HG03354 (cell line): ENCODE measurements at regions not wholly inside any gene's neighbourhood (a gene's known extent, or its start where the extent isn't known, plus 50 kb on each side); places are given as distances from the start of the nearest gene placed in this dataset.
"Not testable (repeated sequence)": the region's sequence is repeated elsewhere in the genome, so short reads cannot be mapped to it uniquely, and the experiment has no call there.

Experiments used
- ATAC-seq: cut with Tn5 transposase; IDR thresholded peaks from one replicate; pipeline ENCODE4 v1.9.1; 2021; ENCODE audit warnings: mild to moderate bottlenecking; ENCODE audit not compliant: unreplicated experiment, poor library complexity, severe bottlenecking

DNA sequence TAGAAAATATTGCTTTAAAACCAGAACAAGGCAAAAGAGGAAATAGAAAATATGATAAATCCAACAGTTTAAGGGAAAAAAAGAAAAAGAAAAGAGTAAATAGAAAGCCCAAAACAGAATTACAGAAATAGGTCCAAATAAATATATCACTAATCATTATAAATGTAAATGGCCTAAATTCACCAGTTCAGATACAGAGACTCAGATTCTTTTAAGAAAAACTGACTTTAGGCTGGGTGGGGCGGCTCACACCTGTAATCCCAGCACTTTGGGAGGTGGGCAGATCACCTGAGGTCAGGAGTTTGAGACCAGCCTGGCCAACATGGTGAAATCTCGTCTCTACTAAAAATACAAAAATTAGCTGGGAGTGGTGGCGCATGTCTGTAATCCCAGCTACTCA lies 79.7 kb upstream of the RASGRP1 start:
- not testable (repeated sequence) for ATAC-seq

DNA sequence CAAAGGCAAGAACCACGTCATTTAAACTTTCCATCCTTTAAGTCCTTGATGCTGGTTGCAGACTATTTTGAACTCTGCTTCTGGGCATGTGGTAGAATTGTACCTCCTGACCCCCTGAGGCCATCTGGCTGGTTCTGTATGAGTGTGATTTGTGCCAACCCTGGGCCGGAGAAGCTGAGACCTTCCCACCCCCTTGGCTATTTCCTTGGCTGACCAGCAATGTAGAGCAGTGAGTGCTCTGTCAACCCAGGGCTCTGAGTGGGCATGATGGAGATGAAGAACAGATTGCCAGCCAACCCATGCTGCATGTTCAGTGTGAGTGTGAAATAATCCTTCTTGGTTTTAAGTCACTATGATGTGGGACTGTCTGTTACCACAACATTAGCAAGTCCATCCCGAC lies 82.1 kb upstream of the RASGRP1 start:
- no peak for ATAC-seq

DNA sequence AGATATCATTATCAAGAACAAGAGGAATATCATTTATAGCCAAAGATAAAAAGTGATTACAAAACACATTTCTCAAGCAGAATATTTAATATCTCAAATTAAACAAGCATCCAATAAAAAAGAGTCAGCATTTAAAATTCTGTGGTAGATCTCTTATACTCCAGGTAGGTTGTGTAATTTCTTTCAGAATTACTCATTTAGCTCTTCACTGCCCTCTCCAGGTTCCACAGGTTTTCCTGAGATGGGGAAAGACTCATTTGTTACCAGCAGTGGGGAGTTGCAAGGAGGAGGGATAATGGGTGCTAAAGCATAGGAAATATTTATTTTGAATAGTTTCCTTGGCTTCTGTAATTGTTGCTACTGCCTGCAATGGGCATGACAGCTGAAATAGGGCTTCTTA lies 83.1 kb upstream of the RASGRP1 start:
- no peak for ATAC-seq

DNA sequence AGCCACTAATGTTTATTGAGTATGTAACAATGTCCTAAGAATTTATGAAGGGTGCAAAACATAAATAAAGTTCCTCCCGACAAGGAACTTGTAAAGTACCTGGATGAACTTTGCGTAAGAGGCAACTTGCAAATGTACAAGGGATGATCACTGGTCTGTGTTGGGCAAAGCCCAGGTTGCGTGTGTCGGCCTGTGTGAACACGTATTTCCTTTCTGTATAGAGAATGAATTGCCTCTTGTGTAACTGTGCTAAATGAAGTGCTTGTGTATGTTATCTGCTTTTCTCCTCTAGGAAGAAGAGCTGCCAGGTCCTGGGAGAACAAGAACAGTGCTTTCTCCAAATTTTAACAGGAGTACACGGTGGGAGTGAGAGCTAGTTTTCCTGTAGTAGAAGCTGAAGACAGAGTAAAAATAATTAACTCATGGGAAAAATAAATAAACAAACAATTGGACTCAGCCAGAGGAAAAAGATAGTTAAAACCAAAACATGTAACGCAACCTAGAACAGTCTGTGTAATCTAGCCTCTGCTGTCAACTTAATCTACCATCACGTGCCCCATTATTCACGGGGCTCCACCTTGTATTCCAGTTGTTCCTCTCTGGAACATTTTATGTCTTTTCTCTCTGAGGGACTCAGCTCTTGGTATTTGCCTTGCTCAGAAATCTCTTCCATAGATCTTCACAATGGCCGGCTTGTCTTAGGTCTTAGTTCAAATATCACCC lies 83.7 kb upstream of the RASGRP1 start:
- ATAC-seq = no peak

DNA sequence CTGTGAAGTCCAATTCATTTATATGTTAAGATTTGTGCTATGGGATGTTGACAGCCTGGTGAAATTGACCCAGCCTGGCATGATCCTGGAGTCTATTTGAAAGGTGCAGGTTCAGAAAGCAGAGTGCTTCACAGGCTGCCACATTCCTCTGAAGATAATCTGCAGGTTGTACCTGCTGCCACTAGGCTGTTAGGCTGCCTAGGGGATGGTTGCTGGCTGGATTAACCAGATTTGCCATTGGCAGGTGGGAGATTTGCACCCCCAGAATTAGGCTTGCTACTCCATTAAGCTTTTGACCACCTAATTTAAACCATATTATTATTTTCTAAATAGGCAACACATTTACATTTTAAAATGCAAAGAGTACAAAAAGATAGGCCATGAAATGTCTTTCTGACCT lies 85.8 kb upstream of the RASGRP1 start:
- no peak for ATAC-seq

DNA sequence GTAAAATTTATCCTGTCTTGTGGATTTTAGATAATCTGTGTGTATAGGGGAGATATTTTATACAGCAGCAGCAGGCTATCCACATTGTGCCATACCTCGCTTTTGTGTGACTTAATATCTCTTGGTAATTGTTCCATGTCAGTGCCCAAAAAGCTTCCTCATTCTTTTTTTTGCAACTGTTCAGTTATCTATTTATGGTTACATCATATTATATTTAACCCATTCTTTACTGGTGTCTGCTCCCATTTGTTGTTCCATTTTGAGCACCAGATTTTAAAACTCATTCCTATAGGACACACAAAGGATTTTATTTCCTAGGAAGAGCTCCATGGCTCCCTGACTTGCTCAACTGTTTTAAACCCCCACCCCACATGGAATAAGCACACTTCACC lies 86.3 kb upstream of the RASGRP1 start:
- ATAC-seq = no peak

DNA sequence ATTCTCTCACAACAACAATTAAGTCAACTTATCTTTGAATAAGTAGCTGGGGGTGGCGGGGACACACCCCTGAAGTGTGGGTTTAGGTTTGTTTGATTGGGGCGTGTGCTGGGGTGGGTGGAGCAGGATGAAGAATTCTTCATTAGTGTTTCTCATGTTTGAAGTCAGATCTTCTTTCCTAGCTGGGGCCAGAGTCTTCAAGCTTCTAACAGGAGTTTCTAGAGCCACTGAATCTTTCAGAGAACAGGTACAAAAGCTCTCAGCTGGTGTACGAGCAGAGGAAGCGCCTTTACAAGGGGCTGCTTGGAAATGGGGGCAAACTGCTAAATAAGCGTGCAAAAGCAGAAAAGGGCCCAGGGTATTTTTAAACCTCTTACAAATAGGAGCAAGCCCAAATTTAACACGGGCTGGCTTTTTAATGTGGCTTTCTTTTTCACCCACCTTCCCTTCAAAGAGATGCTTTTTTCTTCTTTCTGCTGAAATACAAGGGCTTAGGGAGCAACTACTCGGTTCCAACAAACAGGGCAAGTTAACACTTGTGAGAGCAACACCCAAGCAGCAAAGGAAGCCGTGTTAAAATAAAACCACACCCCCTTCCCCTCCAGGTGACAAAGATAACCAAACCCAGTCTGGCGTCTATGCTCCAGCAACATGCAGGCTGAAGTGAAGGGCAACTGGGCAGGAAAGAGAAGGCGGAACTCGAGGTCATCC lies 86.9 kb upstream of the RASGRP1 start:
- ATAC-seq = no peak

DNA sequence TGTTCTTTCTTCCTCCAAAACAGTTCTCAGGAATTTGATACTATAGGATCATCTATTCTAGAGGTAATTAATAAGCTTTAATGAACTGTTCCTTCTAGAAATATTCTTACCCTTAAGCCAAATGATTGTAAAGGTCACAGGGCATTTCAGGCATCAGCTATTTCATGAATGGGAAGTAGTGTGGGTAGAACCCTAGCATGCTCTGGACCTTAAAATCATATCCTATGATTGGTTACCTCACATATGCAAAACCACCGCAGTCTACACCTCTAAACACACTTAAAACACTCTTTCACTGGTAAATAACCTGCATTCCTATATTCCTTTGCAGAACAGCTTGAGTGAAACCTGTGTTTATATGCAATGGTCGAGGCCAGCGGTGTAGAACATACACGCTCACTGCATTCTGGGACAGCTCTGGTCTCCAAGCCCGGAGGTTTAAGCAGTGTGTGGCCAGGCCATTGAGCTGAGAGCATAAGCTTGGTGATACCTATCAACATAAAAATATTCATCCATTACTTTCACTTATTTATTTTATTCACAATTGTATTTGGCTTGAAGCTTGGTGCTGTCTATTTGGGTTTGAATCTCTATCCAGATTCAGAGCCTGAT lies 87.7 kb upstream of the RASGRP1 start:
- no peak for ATAC-seq

DNA sequence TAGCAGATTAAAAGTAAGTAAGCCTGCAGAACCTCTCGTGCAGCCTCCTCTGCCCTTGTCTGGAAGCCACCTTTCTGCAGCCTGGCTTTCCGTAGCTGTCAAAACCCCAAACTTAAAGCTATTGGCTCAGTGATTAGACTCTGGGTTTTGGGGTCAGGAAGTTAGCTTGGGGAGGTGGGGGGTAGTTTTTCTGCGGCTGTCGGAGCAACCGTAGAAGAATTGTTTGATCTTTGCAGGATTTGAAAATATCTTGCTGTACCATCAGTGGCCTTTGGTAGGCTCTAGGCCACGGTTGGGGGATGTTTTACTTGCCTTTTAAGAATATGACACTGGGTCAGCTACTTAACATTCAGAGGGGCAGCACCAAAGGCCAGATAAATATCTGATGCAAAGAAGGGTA lies 88.4 kb upstream of the RASGRP1 start:
- no peak for ATAC-seq

DNA sequence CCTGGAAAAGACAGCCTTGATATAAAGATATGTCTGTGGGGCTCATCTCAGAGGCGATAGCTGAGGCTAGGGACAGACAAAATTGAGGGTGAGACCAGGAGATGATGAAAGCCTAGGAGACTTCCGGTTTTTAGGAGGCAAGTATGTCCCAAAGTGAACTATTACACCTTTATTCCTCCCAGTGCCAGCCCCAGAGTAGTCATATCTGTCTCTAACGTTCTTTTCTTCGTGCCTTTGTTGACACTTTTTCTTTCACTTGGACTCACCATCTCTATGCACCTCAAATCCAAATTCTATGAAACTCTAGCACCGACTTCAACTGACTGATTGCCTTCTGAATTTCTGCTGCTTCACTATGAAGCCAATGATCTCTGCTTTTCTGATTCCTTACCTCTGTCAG lies 93.8 kb upstream of the RASGRP1 start:
- no peak for ATAC-seq

DNA sequence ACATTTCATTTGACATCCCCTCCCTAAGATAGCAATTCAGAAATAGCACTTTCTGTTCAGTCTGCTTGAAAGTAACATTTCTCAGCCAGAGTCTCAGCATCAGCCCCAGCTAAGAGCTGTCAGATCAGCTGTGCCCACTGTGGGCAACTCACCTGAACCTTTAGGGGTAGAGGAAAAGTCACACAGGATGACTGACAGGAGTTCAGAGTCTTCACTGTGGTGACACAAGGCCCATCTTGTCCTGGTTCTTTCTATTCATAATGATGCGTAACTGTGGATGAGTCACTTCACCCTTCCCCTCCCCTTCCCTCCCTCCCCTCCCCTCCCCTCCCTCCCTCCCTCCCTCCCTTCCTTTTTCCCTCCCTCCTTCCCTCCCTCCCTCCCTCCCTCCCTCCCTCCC lies 96.1 kb upstream of the RASGRP1 start:
- no peak for ATAC-seq

DNA sequence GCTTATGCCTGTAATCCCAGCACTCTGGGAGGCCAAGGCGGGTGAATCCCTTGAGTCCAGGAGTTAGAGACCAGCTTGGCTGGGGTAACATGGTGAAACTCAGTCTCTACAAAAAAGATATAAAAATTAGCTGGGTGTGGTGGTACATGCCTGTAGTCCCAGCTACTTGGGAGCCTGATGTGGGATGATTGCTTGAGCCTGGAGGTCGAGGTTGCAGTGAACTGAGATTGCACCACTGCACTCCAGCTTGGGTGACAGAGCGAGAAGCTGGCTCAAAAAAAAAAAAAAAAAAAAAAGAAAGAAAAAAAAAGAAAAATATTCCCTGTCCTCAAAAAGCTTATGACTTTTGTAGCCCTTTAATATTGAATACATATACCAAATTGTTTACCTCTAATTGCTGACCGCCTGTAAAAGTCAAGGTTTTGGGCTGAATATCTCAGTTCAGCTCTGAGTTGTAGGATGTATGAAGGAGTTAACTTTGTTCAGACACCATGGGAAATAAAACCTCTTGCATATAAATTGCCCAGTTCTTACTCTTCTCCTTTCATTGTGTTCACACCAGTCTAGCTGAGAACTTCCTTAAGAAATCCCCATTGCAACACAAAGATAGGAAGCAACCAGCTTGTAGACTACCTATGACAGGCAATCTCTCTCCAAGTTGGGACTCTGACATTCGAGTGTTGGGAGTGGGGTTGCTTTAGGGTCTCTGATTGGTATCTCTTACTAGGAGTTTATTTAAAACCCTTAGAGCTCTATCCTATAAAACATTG lies 97.6 kb upstream of the RASGRP1 start:
- ATAC-seq = no peak

DNA sequence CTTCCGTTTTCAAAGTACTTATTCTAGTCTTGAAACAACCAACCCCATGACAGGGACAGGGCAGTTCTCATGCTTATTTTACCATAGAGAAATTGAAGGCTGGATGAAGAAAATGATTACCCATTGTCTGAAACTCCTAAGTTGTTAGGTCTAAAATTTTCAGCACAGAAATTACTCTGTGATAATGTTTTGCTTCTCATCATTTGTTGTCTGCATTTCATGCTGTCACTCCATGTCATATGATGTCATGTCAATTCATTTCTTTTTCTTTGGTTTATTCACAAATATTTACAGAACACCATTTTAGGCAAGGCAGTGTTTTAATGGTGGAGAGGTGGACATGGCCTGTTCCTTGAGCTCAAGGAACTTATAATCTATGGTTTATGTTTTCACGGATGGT lies 98.2 kb upstream of the RASGRP1 start:
- no peak for ATAC-seq

DNA sequence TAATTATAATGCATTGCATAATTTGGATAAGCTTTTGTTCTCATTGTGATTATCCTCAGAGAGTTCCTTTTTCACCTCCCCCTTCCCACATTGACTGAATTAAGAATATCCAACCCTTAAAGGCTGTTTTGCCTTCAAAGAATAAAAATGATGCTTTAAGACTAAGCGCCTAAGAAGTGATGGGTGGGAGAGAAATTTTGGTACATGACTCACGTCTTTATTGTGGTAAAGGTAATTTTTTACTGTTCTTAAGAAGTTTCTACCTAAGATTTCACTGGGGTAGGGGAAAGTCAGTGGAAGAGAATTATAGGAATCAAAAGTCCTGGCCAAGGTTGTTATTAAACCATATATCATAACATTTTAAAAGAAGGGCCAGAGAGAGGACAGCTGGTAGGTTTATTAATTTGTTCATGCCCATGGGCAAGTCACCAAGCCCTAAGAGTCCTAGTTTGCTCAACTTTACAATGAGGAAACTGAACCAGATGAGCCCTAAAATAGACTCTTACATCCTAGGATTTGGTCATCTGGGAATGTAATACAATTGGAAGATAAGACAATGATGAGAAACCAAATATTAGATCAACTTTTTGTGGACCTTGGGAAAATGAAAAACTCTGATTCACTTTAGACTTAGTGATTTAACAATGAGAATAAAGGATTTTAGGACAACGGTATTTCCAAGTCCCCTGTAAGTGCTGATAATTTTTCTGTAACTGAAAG lies 101.1 kb upstream of the RASGRP1 start:
- no peak for ATAC-seq

DNA sequence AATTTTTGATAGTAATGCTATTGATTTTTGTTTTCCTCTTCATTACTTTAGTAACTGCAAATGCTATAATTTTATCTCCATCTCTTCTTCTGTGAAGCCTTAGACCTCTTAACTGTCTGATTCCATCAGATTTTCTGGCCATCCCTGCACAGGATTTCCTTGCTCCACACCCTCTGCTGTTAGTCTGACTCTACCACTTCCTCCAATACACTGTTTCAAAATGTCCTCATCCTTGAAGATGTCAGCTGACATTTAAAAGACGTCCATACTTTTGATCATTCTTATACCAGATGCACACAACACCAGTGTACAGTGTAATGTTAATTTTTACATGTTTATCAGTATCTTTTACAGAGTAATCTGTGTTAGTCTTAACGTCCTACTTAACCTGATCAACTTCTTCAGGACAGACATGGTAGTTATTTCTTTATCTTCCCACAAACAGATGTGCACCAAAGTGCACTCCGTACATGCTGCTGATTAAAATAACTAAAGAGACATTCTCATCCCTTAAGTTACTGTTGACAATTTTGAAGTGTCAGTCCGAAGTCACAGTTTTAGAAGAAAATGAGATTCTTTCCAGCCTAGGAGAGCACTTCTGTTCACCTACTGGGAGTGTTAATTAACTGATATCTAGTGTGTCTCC lies 102.4 kb upstream of the RASGRP1 start:
- no peak for ATAC-seq

DNA sequence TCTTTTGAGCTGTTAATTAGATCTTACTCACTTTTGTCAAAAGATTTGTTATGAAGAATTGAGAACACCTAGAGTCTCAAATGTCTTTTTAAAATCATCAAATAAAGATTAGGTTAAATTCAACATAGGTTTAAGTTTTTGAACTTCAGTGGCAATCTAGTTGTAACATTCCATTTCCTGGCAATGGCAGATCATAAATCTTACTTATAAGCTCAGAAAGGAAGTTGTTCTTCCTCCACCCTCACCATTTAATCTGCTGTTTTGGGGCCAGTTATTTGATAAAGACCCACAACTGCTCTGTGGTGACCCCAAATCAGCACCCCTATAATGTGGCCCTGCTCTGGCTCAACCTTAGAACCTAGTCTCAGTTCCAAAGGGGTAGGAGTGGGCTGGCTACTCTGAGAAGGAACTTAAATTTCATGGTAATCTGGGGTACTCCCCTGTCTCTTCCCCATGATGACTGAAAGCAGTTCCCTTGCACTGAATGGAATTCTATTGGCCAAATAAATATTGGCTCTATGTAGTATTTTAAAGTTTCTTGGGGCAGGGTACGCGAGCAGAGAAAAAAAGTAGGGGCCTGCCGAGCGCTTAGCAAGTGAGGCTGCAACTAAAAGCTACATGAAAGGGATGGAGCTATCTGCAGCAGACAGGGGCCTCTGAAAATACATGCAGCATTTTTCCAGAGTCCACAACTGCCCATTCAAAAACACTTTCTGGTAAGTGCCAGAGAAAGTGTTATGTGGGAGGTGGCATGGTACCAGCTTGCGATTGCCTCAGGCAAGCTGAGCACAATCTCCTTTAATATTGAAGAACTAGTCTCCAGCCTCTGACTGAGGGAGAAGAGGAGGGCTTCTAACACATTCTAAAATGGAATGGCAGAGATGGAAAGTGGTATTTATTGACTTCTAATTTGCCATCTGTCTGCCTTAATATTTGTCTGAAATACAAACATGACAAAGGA lies 103.6 kb upstream of the RASGRP1 start:
- ATAC-seq = no peak

DNA sequence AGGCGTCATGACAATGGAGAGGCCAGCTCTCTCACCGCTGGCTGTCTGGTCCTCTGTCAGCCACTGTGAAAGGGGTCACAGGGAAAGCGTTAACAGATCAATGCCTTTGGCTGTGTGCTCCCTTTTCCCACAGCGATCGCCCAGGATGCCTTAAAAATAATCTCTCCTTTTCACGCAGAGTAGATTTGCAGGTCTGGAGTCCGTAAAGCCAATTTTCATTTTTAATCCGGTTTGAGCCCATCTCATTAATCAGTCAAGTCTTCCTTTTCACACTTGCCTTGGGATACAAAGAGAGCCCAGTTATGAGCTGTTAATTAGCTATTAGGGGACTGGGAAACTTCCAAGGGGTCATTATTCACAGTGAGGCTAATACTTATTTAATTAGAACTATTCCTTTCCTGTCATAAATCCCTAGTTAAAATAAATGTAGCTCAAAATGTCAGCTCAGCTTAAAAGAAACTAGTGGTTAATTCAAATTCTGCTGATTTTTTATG lies 104.3 kb upstream of the RASGRP1 start:
- no peak for ATAC-seq
